GM12878 (cell line): ENCODE measurements at regions not wholly inside any gene's neighbourhood (a gene's known extent, or its start where the extent isn't known, plus 50 kb on each side); places are given as distances from the start of the nearest gene placed in this dataset.

Experiments used
- ATAC-seq: fragments of 200-7000 bp; cut with Tn5 transposase; 3 replicates; pipeline ENCODE4 v1.9.1; 2020; ENCODE audit warnings: mild to moderate bottlenecking, moderate library complexity
- BruUV-seq: library from RNA; stranded (reverse); fragments of 400-500 nt; replicated peaks from 2 replicates; lab custom pipeline; 2021; lab: Mats Ljungman, UMichigan
- CTCF ChIA-PET: fragments of 300-600 bp; sonication (Branson Sonifier 250); formaldehyde crosslinking; extraction: SDS; loops from one replicate; lab custom pipeline; 2021; ENCODE audit warnings: inconsistent platforms; lab: Yijun Ruan, JAX
- POLR2A ChIA-PET: fragments of 350-600 bp; formaldehyde crosslinking; extraction: SDS; loops from one replicate; lab custom pipeline; 2021; ENCODE audit warnings: inconsistent platforms; lab: Charles Lee
- RAD21 ChIA-PET: fragments of 300-600 bp; sonication (Branson Sonifier 250); formaldehyde crosslinking; loops from one replicate; lab custom pipeline; 2023; ENCODE audit warnings: antibody characterized with exemption; ENCODE audit not compliant: unreplicated experiment; lab: Charles Lee
- SMC1A ChIA-PET: fragments of 300-600 bp; sonication (Branson Sonifier 250); formaldehyde crosslinking; loops from one replicate; lab custom pipeline; 2023; ENCODE audit not compliant: unreplicated experiment, uncharacterized antibody; lab: Charles Lee
- DNase-seq: peaks from one replicate; pipeline ENCODE4 v3.0.0-alpha.2; 2011; ENCODE audit warnings: low read depth, low spot score
- FAIRE-seq: peaks from 3 replicates; lab custom pipeline; 2011; peaks lifted over from hg19 to GRCh38; lab: Jason Lieb, UNC
- H2AFZ ChIP-seq: 2 replicates; pipeline ENCODE4 v1.6.0; 2011; ENCODE audit warnings: low read depth, low read length, control low read depth; ENCODE audit not compliant: control insufficient read depth
- H3K27ac ChIP-seq: 2 replicates; pipeline ENCODE4 v1.5.1; 2011; ENCODE audit warnings: control low read depth; ENCODE audit not compliant: control insufficient read depth, insufficient read depth
- H3K27me3 ChIP-seq, 2 experiments: replicated peaks in 1 of 2; 2 replicates each; pipeline versions ENCODE4 v1.6.0 to v1.6.1; 2011; ENCODE audit warnings: low read length in 1 of 2; ENCODE audit not compliant: control insufficient read depth in 2 of 2, insufficient read depth in 2 of 2
- H3K36me3 ChIP-seq, 2 experiments: 2 replicates each; pipeline ENCODE4 v1.5.1; 2011; ENCODE audit warnings: low read length in 1 of 2; ENCODE audit not compliant: control insufficient read depth in 2 of 2, insufficient read depth in 2 of 2
- H3K4me1 ChIP-seq: 2 replicates; pipeline ENCODE4 v1.6.1; 2011; ENCODE audit warnings: mild to moderate bottlenecking, low read length, moderate library complexity, mixed read lengths; ENCODE audit not compliant: control insufficient read depth, insufficient read depth
- H3K4me2 ChIP-seq: 2 replicates; pipeline ENCODE4 v1.6.0; 2011; ENCODE audit warnings: control low read depth; ENCODE audit not compliant: control insufficient read depth, insufficient read depth
- H3K4me3 ChIP-seq: fragments of 200-600 bp; sonication (generic); 2 replicates; pipeline ENCODE4 v1.5.1; 2016
- H3K79me2 ChIP-seq: 2 replicates; pipeline ENCODE4 v1.6.0; 2011; ENCODE audit warnings: low read length; ENCODE audit not compliant: control insufficient read depth, insufficient read depth
- H3K9ac ChIP-seq: 2 replicates; pipeline ENCODE4 v1.8.0; 2011; ENCODE audit warnings: low read length, control low read depth, mixed read lengths; ENCODE audit not compliant: control insufficient read depth, insufficient read depth
- H3K9me3 ChIP-seq: replicated peaks from 3 replicates; pipeline ENCODE4 v1.5.1; 2011; ENCODE audit warnings: mild to moderate bottlenecking, low read length; ENCODE audit not compliant: control insufficient read depth, insufficient read depth
- H4K20me1 ChIP-seq: 2 replicates; pipeline ENCODE4 v1.6.0; 2011; ENCODE audit not compliant: control insufficient read depth, insufficient read depth
- MTA3 ChIP-seq: IDR thresholded peaks from 2 replicates; pipeline ENCODE4 v1.6.1; 2012; ENCODE audit warnings: low read length, inconsistent platforms, borderline replicate concordance
- MYB ChIP-seq: fragments of 150-350 bp; IDR thresholded peaks from 2 replicates; pipeline ENCODE4 v1.6.1; 2014; ENCODE audit warnings: mild to moderate bottlenecking, low read depth, low read length, borderline replicate concordance
- POLR2AphosphoS2 ChIP-seq: IDR thresholded peaks from 2 replicates; pipeline ENCODE4 v1.6.1; 2011; ENCODE audit warnings: low read depth, mild to moderate bottlenecking, low read length, improper control_type of control experiment, moderate library complexity
- RELA ChIP-seq: fragments of 450-650 bp; IDR thresholded peaks from 2 replicates; pipeline ENCODE4 v1.8.0; 2014; ENCODE audit warnings: borderline replicate concordance; ENCODE audit not compliant: partially characterized antibody
- WGBS: methylation state at CpG from one replicate; pipeline ENCODE4 v1.1.6; 2016; ENCODE audit warnings: low lambda C conversion rate; ENCODE audit not compliant: insufficient replicate concordance, insufficient coverage; ENCODE audit errors: missing lambda C conversion rate; 5-methylcytosine and 5-hydroxymethylcytosine counted together
- in situ Hi-C: fragments of 300-500 bp; cut with MboI; formaldehyde crosslinking; loops from 9 replicates; pipeline ENCODE4 v1.14.3; 2018; ENCODE audit warnings: mixed read lengths
- intact Hi-C: fragments of 100-400 bp; cut with micrococcal nuclease; formaldehyde crosslinking; loops from one replicate; pipeline ENCODE4 v1.14.2; 2022; ENCODE audit not compliant: unreplicated experiment
- TF ChIP-seq, protein P1 (sequence below): fragments of 450-650 bp; IDR thresholded peaks from 2 replicates; pipeline ENCODE4 v1.6.1; 2017; ENCODE audit warnings: low read depth, mild to moderate bottlenecking, moderate library complexity

DNA sequence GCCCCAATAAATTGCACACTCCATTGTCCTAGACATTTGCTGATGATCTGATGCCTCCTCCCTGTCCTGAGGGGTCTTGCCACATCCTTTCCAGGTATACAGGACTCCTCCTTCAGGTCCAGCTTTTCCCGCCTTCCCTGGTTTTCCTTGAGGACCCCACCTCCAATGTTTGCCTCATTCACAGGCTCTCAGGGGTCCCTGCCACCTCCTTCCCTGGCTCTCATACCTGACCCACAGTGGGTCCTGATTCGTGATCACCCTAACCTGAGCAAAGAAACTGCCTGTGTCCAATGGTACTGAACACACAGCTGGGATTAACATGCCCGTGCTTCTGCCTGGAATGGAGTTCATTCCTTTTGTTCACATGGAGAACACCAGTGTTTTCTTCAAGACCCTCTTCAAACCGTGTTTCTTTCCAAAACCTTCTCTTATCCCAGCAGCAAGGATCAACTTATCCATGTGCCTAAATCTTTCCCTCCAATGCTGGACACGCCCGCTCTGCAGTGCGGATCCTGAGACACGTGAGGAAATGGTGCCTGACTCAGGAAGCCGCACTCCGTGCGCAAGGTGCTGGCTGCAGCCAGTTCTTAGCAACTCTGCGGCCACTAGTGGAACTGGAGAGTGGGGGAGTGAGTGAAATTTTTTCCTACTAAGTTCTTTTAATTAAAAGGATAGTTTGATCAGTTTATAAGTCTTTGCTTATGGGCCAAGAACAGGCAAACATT, 354.6 kb upstream of the SHH start:
- POLR2A ChIA-PET: no interaction called here
- Histone ChIP-seq H3K4me1 (peaks cover 6% of the 10 kb centered on the region), H3K4me3 (no peak overlapping the region), H3K27me3 (no peaks in the 10 kb centered on the region), H3K9ac (no peak overlapping the region), H3K79me2 (no peaks in the 10 kb centered on the region), H2AFZ (no peak overlapping the region), H3K36me3 (no peaks in the 10 kb centered on the region), H3K9me3 (no peaks in the 10 kb centered on the region), H3K27ac (no peak overlapping the region), H3K4me2 (no peak overlapping the region), H4K20me1 (no peaks in the 10 kb centered on the region)
- CTCF ChIA-PET: no interaction called here
- BruUV-seq: no TSS peak
- no peak for ATAC-seq
- SMC1A ChIA-PET: interaction anchor here (0.9 kb wide), 1 partner anchor 31 kb away, joined by 4 read pairs; no protein-coding TSS in a partner anchor
- in situ Hi-C loops (no loop called here), intact Hi-C loops (no loop called here)
- no peak for DNase-seq
- TF ChIP-seq MYB (no peak), POLR2AphosphoS2 (no peak), MTA3 (no peak), RELA (no peak)
- TF ChIP-seq, protein P1, sequence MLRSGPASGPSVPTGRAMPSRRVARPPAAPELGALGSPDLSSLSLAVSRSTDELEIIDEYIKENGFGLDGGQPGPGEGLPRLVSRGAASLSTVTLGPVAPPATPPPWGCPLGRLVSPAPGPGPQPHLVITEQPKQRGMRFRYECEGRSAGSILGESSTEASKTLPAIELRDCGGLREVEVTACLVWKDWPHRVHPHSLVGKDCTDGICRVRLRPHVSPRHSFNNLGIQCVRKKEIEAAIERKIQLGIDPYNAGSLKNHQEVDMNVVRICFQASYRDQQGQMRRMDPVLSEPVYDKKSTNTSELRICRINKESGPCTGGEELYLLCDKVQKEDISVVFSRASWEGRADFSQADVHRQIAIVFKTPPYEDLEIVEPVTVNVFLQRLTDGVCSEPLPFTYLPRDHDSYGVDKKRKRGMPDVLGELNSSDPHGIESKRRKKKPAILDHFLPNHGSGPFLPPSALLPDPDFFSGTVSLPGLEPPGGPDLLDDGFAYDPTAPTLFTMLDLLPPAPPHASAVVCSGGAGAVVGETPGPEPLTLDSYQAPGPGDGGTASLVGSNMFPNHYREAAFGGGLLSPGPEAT: no peak
- FAIRE-seq: no peak
- RAD21 ChIA-PET: no interaction called here
- 43% methylated on average over 12 of the region's 12 CpGs for WGBS
